GM12878 (cell line): ENCODE measurements at regions not wholly inside any gene's neighbourhood (a gene's known extent, or its start where the extent isn't known, plus 50 kb on each side); places are given as distances from the start of the nearest gene placed in this dataset.

Source experiments
- ATAC-seq: fragments of 200-7000 bp; cut with Tn5 transposase; 3 replicates; pipeline ENCODE4 v1.9.1; 2020; ENCODE audit warnings: mild to moderate bottlenecking, moderate library complexity
- BruUV-seq: library from RNA; stranded (reverse); fragments of 400-500 nt; replicated peaks from 2 replicates; lab custom pipeline; 2021; lab: Mats Ljungman, UMichigan
- CTCF ChIA-PET: fragments of 300-600 bp; sonication (Branson Sonifier 250); formaldehyde crosslinking; extraction: SDS; loops from one replicate; lab custom pipeline; 2021; ENCODE audit warnings: inconsistent platforms; lab: Yijun Ruan, JAX
- POLR2A ChIA-PET: fragments of 350-600 bp; formaldehyde crosslinking; extraction: SDS; loops from one replicate; lab custom pipeline; 2021; ENCODE audit warnings: inconsistent platforms; lab: Charles Lee
- RAD21 ChIA-PET: fragments of 300-600 bp; sonication (Branson Sonifier 250); formaldehyde crosslinking; loops from one replicate; lab custom pipeline; 2023; ENCODE audit warnings: antibody characterized with exemption; ENCODE audit not compliant: unreplicated experiment; lab: Charles Lee
- SMC1A ChIA-PET: fragments of 300-600 bp; sonication (Branson Sonifier 250); formaldehyde crosslinking; loops from one replicate; lab custom pipeline; 2023; ENCODE audit not compliant: unreplicated experiment, uncharacterized antibody; lab: Charles Lee
- DNase-seq: peaks from one replicate; pipeline ENCODE4 v3.0.0-alpha.2; 2011; ENCODE audit warnings: low read depth, low spot score
- FAIRE-seq: peaks from 3 replicates; lab custom pipeline; 2011; peaks lifted over from hg19 to GRCh38; lab: Jason Lieb, UNC
- H2AFZ ChIP-seq: 2 replicates; pipeline ENCODE4 v1.6.0; 2011; ENCODE audit warnings: low read depth, low read length, control low read depth; ENCODE audit not compliant: control insufficient read depth
- H3K27ac ChIP-seq: 2 replicates; pipeline ENCODE4 v1.5.1; 2011; ENCODE audit warnings: control low read depth; ENCODE audit not compliant: control insufficient read depth, insufficient read depth
- H3K27me3 ChIP-seq, 2 experiments: replicated peaks in 1 of 2; 2 replicates each; pipeline versions ENCODE4 v1.6.0 to v1.6.1; 2011; ENCODE audit warnings: low read length in 1 of 2; ENCODE audit not compliant: control insufficient read depth in 2 of 2, insufficient read depth in 2 of 2
- H3K36me3 ChIP-seq, 2 experiments: 2 replicates each; pipeline ENCODE4 v1.5.1; 2011; ENCODE audit warnings: low read length in 1 of 2; ENCODE audit not compliant: control insufficient read depth in 2 of 2, insufficient read depth in 2 of 2
- H3K4me1 ChIP-seq: 2 replicates; pipeline ENCODE4 v1.6.1; 2011; ENCODE audit warnings: mild to moderate bottlenecking, low read length, moderate library complexity, mixed read lengths; ENCODE audit not compliant: control insufficient read depth, insufficient read depth
- H3K4me2 ChIP-seq: 2 replicates; pipeline ENCODE4 v1.6.0; 2011; ENCODE audit warnings: control low read depth; ENCODE audit not compliant: control insufficient read depth, insufficient read depth
- H3K4me3 ChIP-seq: fragments of 200-600 bp; sonication (generic); 2 replicates; pipeline ENCODE4 v1.5.1; 2016
- H3K79me2 ChIP-seq: 2 replicates; pipeline ENCODE4 v1.6.0; 2011; ENCODE audit warnings: low read length; ENCODE audit not compliant: control insufficient read depth, insufficient read depth
- H3K9ac ChIP-seq: 2 replicates; pipeline ENCODE4 v1.8.0; 2011; ENCODE audit warnings: low read length, control low read depth, mixed read lengths; ENCODE audit not compliant: control insufficient read depth, insufficient read depth
- H3K9me3 ChIP-seq: replicated peaks from 3 replicates; pipeline ENCODE4 v1.5.1; 2011; ENCODE audit warnings: mild to moderate bottlenecking, low read length; ENCODE audit not compliant: control insufficient read depth, insufficient read depth
- H4K20me1 ChIP-seq: 2 replicates; pipeline ENCODE4 v1.6.0; 2011; ENCODE audit not compliant: control insufficient read depth, insufficient read depth
- BRCA1 ChIP-seq: IDR thresholded peaks from 2 replicates; pipeline ENCODE4 v1.6.1; 2011; ENCODE audit warnings: low read depth, low read length, improper control_type of control experiment
- CUX1 ChIP-seq: IDR thresholded peaks from 2 replicates; pipeline ENCODE4 v1.6.1; 2012; ENCODE audit warnings: improper control_type of control experiment, low read depth, low read length; ENCODE audit not compliant: insufficient replicate concordance
- DPF2 ChIP-seq: fragments of 450-650 bp; IDR thresholded peaks from 2 replicates; pipeline ENCODE4 v1.6.1; 2017; ENCODE audit warnings: mild to moderate bottlenecking
- EZH2 ChIP-seq: IDR thresholded peaks from 2 replicates; pipeline ENCODE4 v1.6.1; 2012; ENCODE audit warnings: low read depth, mild to moderate bottlenecking, control low read depth, inconsistent platforms, low read length, borderline replicate concordance; ENCODE audit not compliant: control insufficient read depth
- GATAD2B ChIP-seq: fragments of 450-650 bp; conservative IDR thresholded peaks from 2 replicates; pipeline ENCODE4 v1.6.1; 2017; ENCODE audit warnings: low read depth, mild to moderate bottlenecking, moderate library complexity
- HCFC1 ChIP-seq: fragments of 150-350 bp; IDR thresholded peaks from 2 replicates; pipeline ENCODE4 v1.6.1; 2014; ENCODE audit warnings: low read length
- HDAC2 ChIP-seq: fragments of 200-600 bp; sonication (generic); IDR thresholded peaks from 2 replicates; pipeline ENCODE4 v1.6.1; 2017
- JUND ChIP-seq: IDR thresholded peaks from 2 replicates; pipeline ENCODE4 v1.6.1; 2012; ENCODE audit warnings: low read depth, mild to moderate bottlenecking, low read length, improper control_type of control experiment, moderate library complexity
- KAT2A ChIP-seq: conservative IDR thresholded peaks from 2 replicates; pipeline ENCODE4 v1.6.1; 2011; ENCODE audit warnings: low read depth, low read length; ENCODE audit not compliant: control insufficient read depth
- LARP7 ChIP-seq: fragments of 450-650 bp; IDR thresholded peaks from 2 replicates; pipeline ENCODE4 v1.6.1; 2017; ENCODE audit warnings: mild to moderate bottlenecking
- NKRF ChIP-seq: fragments of 450-650 bp; conservative IDR thresholded peaks from 2 replicates; pipeline ENCODE4 v1.6.1; 2017; ENCODE audit warnings: mild to moderate bottlenecking, moderate library complexity
- RELA ChIP-seq: fragments of 450-650 bp; IDR thresholded peaks from 2 replicates; pipeline ENCODE4 v1.8.0; 2014; ENCODE audit warnings: borderline replicate concordance; ENCODE audit not compliant: partially characterized antibody
- SMARCA5 ChIP-seq: fragments of 450-650 bp; IDR thresholded peaks from 2 replicates; pipeline ENCODE4 v1.6.1; 2017; ENCODE audit warnings: mild to moderate bottlenecking
- SP1 ChIP-seq: IDR thresholded peaks from one replicate; pipeline ENCODE4 v1.6.1; 2011; ENCODE audit warnings: low read depth, low read length
- ZBTB4 ChIP-seq: fragments of 450-650 bp; formaldehyde crosslinking; IDR thresholded peaks from 2 replicates; pipeline ENCODE4 v1.4.0; 2022; ENCODE audit warnings: mild to moderate bottlenecking, moderate library complexity
- WGBS: methylation state at CpG from one replicate; pipeline ENCODE4 v1.1.6; 2016; ENCODE audit warnings: low lambda C conversion rate; ENCODE audit not compliant: insufficient replicate concordance, insufficient coverage; ENCODE audit errors: missing lambda C conversion rate; 5-methylcytosine and 5-hydroxymethylcytosine counted together
- in situ Hi-C: fragments of 300-500 bp; cut with MboI; formaldehyde crosslinking; loops from 9 replicates; pipeline ENCODE4 v1.14.3; 2018; ENCODE audit warnings: mixed read lengths
- intact Hi-C: fragments of 100-400 bp; cut with micrococcal nuclease; formaldehyde crosslinking; loops from one replicate; pipeline ENCODE4 v1.14.2; 2022; ENCODE audit not compliant: unreplicated experiment

GRCh38 chr4:117488692-117489091, 403.3 kb upstream of the TRAM1L1 start (continued):
- no peak for TF ChIP-seq NKRF

- 12% methylated on average over 2 of the region's 2 CpGs for WGBS
- RAD21 ChIA-PET, result no interaction called here
- Histone ChIP-seq H3K4me2 (no peak overlapping the region), H2AFZ (no peak overlapping the region), H3K27me3 (no peaks in the 10 kb centered on the region), H3K27ac (no peak overlapping the region), H3K4me3 (no peak overlapping the region), H3K36me3 (no peaks in the 10 kb centered on the region), H4K20me1 (no peaks in the 10 kb centered on the region), H3K4me1 (no peaks in the 10 kb centered on the region), H3K9ac (no peak overlapping the region), H3K79me2 (no peaks in the 10 kb centered on the region), H3K9me3 (no peaks in the 10 kb centered on the region)
- in situ Hi-C loops (no loop called here), intact Hi-C loops (no loop called here)
- POLR2A ChIA-PET, result no interaction called here
- SMC1A ChIA-PET, result no interaction called here
- DNase-seq (no peak), ATAC-seq (no peak), FAIRE-seq (no peak)
- TF ChIP-seq KAT2A (no peak), LARP7 (no peak), RELA (no peak), GATAD2B (no peak), BRCA1 (no peak), JUND (no peak), ZBTB4 (CRISPR knock-in tag) (no peak), EZH2 (no peak), HCFC1 (no peak), SMARCA5 (no peak), HDAC2 (no peak), CUX1 (no peak), SP1 (no peak), DPF2 (no peak)
- BruUV-seq, result no TSS peak
- CTCF ChIA-PET, result no interaction called here
Observed at GRCh38 chr4:117489107-117489506, 403.7 kb upstream of the TRAM1L1 start.
